Posterior vena cava (tissue), 2 donors: ENCODE measurements at regions not wholly inside any gene's neighbourhood (a gene's known extent, or its start where the extent isn't known, plus 50 kb on each side); places are given as distances from the start of the nearest gene placed in this dataset.
"Not testable (repeated sequence)": the region's sequence is repeated elsewhere in the genome, so short reads cannot be mapped to it uniquely, and the experiment has no call there.

ENCODE experiments used
- DNase-seq: peaks from one replicate; pipeline ENCODE4 v3.0.0-alpha.2; 2020; ENCODE audit warnings: low spot score
- intact Hi-C, 2 donors: fragments of 100-400 bp; cut with DNase I; formaldehyde crosslinking; loops; one replicate each; pipeline versions ENCODE4 v1.14.1 to v1.14.2; 2022 to 2023
- donor health status: DM: yes; HTN: yes; CAD: no.
- donor health status: DM: yes; HTN: yes; CAD: no.

DNA sequence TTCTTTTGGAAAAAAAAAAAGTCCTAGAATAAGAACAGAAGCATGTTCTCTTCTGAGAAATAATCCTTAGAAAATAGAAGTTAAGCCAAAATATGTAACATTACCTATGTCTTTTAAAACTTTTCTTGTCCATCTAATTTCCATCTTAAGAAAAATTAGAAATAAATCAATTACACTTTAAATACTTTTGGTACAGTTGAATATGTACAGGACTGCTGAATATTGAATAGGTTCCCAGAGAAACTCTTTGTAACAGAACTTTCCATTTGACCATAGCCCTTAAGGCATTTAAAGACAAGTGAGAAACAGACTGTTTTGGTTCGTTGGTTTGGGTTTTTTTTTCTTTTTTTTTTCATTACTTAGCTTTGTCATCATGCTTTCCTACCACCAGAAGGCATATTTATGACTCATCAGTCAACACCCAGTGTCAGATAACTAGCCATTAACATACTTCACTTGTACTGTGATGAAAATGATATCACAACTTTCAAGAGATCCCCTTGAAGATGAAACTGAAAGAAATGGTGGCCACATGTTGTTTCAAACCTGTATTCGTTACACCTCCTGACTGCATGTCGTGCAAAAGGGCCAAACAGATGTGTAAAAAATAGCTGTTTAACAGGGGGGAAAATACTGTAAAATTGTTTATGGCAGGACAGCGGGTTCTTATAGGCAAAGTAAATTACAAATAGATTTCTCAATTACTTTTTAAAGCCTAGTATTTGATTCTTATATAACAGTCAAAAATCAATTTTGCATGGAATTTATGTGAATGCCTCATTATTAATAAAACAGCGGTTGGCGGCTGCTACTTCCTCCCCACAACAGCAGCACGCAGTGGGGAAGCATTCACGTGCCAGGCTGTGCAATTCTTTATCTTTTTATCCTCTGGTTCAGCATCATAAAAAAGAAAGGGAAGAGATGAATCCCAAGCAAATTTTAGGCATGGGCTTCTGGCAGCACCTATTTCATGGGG, 280.7 kb upstream of the HNRNPA3 start:
- intact Hi-C loops = no loop called here
- DNase-seq = no peak

DNA sequence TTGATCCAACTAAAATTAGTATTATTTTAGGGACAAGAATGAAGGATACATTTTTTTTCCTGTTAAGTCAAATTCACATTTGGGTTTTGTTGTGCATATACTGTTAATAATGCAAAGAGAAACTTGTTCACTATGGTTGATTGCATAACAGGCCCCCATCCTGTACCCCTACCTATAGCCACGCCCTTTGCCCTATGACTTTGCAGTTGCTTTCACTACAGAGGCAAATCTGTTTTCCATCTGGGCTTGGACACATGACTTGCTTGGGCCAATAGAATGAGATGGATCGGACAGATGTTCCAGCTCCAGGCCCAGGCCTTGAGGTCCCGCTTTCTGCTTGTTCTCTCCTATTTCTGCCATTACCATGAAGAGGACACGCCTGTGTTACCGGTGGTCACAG, 278.5 kb upstream of the HNRNPA3 start:
- no peak for DNase-seq
- intact Hi-C loops = no loop called here

DNA sequence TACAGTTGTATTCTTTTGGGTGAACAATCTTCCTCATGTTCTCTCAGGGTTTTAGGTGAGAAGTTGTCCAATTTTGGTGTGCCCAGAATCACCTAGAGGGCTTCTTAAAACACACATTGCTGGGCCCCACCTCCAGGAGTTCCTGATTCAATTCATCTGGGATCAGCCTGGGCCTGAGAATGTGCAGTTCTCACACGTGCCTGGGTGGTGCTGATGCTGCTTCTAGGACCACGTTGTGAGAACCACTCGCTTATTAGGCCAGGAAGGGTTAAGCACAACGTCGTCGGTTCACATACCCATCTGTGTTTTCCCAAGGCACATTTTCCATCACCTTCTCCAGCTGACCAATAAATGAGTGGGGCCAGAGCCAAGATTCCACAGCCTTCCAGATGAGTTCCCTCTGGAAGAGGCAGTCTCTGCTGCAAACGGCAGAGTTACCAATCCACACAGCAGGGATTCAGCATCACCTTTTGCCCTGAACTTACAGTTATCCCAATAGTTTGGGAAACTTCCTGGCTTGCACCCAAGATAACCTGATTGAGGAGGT, 277.7 kb upstream of the HNRNPA3 start:
- intact Hi-C loops = no loop called here

DNA sequence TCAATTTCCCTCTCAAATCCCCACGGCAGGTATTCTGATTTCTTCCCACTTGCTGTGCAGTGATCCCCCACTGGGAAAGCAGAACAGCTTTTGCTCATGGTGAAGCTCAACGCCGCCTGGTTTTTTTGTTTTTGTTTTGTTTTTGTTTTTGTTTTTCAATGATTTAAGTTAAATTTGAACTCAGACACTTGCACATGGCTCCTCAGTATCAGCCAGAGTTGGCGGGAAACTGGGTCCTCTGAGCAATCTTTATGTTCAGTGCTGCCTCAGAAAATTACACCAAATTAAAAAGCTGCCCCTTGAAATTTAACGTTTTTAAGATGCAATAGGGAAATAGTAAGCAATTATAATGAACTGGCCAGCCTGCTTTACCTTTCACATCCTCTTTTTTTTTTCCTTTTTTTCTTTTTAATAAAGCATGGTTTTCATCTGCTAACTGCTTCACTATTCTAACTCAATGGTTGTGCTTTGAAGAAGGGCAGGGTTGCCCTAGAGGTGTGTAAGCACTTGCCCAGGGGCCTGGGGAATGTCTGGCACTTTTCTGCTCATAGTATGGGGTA, 277.0 kb upstream of the HNRNPA3 start:
- intact Hi-C loops = no loop called here
- DNase-seq = no peak

More for the DNA sequence above, 277.7 kb upstream of the HNRNPA3 start:
- no peak for DNase-seq

DNA sequence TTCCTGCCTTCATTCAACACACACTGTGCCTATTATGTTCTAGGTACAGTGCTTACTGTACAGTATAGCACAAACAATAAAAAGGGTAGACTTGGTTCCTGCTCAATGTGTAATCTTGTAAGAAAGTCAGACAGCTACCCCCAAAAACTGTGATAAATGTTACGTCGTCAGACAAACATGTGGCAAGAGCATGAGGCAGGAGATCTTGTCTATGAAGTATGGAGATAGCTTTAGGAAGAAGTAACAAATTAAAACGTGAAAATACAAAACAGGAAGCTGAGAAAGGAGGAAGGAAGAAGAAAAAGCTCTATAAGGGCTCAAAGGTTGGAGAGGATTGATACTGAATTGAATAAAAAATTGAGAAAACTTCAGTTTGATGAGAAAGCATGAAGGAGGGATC, 276.2 kb upstream of the HNRNPA3 start:
- DNase-seq = no peak
- intact Hi-C loops = no loop called here

DNA sequence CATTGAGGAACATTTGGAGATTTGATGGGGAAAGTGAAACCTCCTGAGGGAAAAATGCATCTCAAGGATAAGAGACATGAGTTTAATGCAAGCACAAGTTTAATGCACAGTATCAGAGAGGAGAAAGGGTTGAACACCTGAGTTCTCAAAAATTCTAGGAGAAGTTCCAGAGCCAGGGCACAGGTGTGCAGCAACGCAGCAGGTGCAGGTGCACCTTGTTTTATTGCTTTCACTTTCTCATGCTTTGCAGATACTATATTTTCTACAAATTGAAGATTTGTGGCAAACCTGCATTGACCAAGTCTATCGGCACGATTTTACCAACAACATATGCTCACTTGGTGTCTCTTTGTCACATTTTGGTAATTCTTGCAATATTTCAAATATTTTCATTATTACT, 267.6 kb upstream of the HNRNPA3 start:
- intact Hi-C loops = no loop called here
- no peak for DNase-seq

DNA sequence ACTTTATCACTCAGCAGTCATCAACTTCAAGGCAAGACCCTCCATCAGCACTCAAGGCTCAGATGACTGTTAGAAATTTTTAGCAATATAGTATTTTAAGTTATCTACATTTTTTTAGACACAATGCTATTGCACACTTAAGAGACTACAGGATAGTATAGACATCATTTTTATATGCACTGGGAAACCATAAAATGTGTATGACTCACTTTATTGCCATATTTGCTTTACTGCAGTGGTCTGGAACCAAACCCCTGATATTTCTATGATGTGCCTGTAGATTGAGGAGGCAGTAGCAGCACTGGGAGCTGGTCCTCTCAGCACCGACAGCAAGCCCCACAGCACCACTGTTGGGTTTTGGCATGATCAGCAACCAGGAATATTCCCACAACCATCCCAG, 264.8 kb upstream of the HNRNPA3 start:
- DNase-seq = no peak
- intact Hi-C loops = no loop called here

DNA sequence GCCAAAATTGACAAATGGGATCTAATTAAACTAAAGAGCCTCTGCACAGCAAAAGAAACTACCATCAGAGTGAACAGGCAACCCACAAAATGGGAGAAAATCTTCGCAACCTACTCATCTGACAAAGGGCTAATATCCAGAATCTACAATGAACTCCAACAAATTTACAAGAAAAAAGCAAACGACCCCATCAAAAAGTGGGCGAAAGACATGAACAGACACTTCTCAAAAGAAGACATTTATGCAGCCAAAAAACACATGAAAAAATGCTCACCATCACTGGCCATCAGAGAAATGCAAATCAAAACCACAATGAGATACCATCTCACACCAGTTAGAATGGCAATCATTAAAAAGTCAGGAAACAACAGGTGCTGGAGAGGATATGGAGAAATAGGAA, 261.4 kb upstream of the HNRNPA3 start:
- DNase-seq, intact Hi-C loops: not testable (repeated sequence)

DNA sequence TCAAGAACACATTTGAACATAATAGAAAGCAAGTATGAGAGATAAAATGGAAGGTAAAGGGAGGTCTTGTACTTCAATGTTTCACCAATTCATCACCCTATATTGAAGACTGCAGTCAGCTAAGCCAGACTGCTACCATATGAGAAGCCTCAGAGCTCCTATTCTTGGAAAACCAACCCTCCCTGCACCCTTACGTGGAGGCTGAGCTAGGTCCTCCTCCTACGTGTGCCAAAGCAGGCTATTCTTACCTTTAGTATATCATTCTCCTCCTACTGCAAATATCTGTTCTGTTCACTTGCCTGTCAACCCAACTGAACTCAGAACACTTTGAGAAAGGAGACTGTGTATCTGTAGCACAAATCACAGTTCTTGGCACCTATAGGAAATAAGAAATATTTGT, 255.8 kb upstream of the HNRNPA3 start:
- no peak for DNase-seq
- intact Hi-C loops = no loop called here

DNA sequence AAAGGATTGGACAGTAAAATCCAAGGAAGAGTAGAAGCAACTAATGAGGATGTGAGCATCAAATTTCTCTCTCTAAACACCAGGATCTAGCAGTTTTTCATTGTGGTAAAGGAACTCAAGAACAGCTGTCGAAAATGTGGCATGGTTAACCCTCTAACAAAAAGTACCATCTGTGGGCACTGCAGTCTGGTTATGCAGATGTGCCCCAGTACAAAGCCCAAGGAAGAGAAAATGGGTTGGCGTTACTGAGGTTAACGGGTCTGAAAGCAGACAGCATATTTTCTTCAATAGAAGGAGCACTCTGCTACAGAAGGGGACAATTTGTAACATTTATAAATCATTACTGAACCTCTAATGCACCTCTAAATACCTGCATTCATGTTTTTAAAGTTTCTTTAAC, 253.0 kb upstream of the HNRNPA3 start:
- no peak for DNase-seq
- intact Hi-C loops = no loop called here

DNA sequence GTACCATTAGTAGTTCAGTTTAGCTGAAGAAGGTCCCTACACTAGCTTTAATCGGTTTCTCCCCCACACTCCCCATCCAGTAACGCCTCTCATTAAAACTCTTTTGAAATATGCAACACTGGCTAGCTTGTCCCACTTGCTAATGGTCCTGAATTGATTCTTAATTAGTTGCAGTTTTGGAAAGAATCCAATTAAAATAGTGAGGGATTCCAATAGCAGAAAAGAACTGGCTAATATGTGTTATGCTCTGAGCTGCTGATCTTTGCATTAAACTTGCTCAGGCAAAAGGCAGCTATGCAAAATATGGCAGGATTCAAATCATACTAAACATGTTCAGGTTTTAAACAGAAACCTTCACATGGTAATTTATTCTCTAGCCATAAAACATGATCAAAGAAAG, 252.5 kb upstream of the HNRNPA3 start:
- intact Hi-C loops = no loop called here
- no peak for DNase-seq

DNA sequence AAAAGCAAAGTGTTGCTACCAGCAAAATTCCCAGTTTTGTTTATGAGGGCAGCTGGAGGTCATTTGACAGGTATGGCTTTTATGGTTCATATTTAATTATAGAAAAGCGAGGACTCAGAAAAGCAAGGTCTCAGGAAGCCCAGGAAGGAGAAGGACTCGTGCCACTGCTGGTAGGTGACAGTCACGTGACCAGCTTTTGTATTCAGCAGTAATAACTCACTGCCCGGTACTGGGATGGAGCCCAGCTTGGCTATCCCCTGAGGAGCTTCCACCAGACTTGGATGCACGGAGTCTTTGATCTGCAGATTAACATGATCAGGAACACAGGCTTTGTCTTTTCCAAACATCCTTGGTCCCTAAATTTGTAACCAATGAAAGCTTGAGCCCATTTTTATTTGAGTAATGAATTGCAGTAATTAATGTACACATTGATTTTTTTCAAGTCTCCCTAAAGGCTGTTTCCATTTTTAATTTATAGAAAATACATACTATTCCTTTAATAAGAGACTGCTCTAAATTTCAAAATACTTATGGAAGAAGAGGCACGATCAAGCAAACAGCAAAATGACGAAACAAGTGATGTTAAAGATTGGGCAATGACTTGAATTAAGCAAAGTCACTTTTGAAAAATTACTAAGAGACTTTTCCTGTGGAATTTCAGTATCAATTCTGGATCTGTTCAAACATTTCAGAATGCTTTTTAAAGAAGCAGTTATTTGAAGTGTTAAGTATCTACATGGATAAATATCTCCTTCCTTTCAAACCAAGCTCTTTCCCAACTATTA, 251.7 kb upstream of the HNRNPA3 start:
- no peak for DNase-seq
- intact Hi-C loops = no loop called here

DNA sequence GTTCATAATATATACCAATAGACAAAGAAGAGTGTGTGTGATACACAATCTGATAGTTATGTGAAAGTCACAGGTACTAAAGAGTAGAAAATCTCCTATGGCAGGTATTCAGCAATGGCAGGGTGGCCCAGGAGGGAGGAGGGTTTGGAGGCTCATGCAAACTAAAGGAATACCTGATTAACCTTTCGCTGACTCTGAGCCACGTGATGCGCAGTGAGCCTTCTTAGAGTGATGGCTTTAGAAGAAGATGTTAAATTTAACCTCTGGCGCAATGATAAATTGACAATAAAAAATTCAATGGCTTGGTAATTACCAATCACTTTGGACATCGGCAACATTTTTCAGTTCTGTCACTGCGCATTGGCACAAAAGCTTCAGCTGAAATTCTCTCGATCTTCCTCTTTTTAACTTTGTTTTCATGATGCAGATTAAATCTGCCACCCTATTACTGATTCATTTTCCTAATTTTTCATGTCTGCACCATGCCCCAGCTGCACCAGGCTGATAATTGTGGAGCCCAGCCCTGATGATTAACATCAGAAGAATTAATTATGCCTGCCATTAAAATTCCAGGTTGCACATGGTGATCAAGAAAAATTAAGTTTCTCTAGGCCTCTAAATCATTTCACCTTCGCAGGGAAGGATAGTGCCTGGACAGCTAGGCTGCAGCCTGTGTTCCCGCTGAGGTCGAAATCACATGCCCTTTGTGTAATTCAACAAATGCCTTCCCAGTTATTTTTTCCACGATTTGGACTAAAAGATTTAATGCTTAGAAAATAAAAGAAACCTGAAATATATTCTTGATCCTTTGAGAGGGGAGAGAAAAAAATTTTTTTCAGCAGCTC, 250.6 kb upstream of the HNRNPA3 start:
- no peak for DNase-seq
- intact Hi-C loops = no loop called here

DNA sequence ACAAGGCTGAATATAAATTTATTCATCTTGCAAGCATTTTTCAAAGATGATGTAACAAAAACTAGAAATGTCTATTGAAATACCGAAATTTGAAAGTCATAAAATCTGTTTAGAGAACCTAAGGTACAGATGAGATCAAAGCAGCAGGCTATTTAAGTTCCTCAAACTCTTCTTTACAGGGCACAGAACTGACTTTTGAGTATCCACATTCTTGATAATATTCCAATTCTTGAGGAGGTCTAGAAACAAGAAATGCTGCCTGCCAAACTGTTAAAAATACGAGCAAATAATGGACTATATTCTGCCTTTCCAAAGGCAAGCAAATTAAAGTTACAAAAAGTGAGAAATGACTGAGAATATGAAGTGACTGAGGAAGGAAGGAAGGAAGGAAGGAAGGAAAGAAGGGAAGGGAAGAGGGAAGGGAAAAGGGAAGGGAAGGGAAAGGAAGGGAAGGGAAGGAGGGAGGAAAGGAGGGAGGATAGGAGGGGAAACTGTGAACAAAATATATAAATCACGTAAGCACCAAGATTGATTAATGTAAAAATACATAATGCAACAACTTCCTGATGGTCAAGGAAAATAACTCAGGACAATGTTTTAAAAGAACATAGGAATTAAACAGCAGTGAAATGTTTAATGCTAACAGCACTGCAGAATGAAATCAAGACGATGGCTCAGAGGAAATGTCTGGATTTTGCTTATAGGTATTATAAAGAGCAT, 248.9 kb upstream of the HNRNPA3 start:
- no peak for DNase-seq
- intact Hi-C loops = no loop called here

DNA sequence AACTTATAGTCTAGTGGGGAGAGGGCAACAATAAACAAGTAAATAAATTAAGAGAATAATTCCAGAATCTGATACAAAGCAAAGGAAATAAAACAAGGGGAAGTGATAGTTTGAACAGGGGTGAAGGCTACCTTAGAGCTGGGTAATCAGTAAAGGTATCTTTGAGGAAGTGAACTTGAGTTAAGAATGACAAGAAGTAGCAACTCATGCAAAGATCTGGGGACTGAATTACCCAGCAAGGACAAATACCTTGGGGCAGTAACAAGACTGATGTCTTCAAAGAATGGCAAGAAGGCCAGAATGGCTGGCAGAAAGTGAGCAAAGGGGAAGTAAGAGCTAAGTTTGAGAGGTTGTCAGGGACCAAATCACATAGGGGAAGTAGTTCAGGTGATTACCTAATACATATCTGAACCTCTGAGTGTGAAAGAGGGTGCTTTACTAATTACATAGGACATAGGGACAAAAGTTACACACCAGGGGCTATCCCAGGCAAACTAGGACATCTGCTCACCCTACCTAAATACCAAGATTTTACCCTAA, 244.6 kb upstream of the HNRNPA3 start:
- intact Hi-C loops = no loop called here

DNA sequence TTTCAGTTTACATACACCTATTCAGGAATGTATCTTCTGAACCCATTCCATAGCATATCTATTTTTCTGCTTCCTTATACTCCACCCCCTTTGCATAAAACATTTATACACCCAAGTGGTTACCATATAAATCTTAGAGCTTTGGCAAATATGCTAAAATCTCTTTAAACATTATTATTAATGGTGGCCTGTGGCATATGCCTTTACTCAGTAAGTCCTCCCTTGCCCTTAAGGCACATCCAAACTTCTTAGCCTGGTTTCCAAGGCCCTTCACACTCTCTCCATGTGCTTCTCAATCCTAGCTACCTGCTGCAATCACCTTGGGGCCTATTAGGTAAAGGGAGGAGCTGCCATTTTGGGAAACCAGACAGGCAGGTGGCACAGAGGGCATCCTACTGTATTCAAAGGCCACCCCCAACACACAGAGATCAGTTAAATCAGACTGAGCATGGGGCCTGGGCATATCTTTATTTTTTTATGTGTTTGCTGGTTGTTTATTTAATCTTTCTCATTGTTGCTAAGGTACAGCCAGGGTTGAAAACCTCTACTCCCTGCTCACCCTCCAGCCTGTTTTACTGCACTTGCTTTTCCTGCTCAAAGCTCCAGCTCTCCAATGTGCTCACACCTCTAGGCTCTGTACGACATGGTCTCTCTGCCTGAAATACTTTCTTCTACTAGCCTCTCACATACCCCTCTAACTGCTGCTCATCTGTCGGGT, 242.8 kb upstream of the HNRNPA3 start:
- no peak for DNase-seq
- intact Hi-C loops = no loop called here

More for the DNA sequence above, 244.6 kb upstream of the HNRNPA3 start:
- no peak for DNase-seq
